ENCODE measurements at regions not wholly inside any gene's neighbourhood (a gene's known extent, or its start where the extent isn't known, plus 50 kb on each side); places are given as distances from the start of the nearest gene placed in this dataset.

DNA sequence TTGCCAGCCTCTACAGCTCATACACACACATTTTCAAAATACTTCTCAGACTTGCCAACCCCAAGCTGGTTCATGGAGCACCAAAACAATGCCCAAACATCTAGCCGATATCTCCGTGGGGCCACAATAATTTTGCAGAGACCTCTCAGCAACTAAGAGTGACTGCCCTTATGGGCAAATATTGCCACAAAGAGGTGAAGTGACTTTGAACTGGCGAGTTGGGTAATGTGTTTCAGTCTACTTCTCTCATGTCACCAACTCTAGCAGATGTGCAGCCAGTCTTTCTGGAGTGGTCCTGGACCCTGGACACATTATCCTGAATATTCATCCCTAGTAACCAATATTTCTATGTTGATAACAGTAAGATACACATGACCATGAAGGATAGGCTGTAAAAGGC is 290.3 kb downstream of the EMP1 start:
- no peak for DNase-seq

- no peak for DNase-seq
Measured at GRCh38 chr12:13478650-13479181, 282.2 kb downstream of the EMP1 start.

DNA sequence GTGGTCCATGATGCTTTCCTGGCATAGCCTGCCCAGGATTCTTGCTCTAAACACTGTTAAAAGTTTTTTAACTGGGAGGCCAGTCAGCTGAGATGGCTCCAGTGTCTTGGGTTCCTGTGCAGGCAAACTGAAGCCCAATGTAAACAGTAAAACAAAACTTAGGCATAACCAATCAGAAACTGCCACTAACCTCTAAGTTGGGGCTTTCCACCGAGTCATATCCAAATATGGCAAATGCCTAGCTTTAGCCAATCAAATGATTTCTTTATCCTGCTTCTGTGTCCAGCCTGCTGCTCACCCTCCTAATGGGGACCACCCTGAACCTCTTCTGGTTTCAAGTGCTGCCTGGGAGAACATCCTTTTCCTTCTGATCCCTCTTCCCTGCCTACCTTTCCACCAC is 277.9 kb downstream of the EMP1 start:
- no peak for DNase-seq

GRCh38 chr12:13472690-13473089 is 276.2 kb downstream of the EMP1 start:
- DNase-seq, result no peak

- no peak for DNase-seq
Measured at GRCh38 chr12:13471471-13471870, 274.9 kb downstream of the EMP1 start.

DNA sequence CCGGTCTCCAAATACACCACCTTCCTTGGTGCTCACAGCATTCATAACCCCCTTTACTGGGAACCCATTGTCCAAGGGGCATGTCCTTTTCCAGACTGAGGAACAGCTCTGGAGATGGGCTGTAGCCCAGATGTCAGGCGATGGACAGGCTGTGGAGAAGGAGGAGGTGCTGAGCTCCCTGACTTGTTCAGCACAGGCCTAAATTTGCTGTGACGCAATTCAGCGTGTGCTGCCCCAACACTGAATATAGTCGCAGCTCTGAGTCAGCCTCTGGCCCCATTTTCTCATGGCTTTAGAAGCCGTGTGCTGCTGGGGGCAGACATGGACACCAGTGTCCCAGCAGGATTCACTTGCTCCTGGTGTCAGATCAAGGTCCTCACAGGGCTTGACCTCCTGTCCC is 269.1 kb downstream of the EMP1 start:
- DNase-seq, result no peak

GRCh38 chr12:13463189-13463588 is 266.7 kb downstream of the EMP1 start:
- DNase-seq, result no peak

DNA sequence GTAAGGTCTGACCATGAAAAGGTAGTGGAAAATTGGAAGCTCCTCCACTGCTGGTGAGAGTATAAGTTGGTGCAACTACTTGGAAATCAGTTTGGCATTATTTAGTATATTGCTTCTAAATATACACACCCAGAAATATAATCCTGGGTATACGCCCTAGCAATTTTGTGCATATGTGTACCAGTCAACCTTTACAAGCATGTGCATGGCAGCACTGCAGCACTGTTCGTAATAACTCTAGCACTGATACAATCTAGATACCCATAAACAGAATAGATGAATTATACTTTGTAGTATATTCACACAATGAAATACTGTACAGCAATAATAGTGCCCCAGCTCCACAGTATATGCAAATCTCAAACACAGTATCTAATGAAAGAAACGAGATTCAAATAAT is 265.9 kb downstream of the EMP1 start:
- DNase-seq, result no peak

DNA sequence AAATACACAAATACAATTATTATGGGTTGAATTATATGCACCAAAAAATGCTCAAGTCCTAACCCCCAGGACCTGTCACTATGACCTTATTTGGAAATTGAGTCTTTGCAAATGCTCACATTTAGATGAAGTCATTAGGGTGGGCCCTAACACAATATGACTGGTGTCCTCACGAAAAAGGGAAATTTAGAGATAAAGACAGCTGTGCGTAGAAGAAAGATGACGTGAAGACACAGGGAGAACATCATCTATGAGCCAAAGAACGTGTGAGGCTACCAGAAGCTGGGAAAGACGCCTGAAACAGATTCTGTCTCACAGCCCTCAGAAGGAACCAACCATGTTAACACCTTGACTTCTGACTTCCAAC is 259.2 kb downstream of the EMP1 start:
- DNase-seq, result no peak

DNA sequence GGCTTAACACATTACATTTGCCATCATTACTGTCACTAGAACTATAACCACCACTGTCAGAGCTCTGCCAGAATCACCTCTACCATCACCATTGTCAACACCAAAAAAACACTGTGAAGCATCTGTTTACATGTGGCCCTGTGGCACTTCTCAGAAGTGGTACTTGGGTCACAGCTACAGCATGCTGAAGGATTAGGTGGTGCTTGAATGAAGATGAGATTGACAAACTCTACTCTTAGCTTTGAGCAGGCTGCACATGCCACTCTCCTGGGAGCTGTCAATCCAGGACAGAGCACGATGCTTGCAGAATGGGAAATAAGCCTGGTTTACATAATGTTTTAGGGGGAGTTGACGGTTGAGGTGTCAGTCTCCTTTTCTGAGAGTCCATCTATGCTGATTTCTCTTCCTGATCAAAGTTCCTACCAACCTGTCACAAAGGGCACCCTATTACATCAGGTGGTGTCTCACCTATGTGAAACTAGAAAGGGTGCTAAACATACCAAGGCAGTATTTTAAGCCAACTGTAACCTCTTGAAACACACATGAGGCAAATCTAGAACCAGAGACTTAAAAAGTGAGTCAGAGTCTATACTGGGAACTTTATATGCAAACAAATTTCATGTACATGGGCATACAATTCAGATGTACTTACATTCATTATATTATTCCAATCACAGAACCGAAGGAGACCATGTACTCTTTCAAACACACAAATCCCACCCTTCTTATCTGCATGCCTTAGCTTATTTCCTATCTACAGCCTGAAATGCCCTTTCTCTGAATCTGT is 258.7 kb downstream of the EMP1 start:
- no peak for DNase-seq

GRCh38 chr12:13452955-13453570 is 256.5 kb downstream of the EMP1 start:
- DNase-seq, result no peak

- no peak for DNase-seq
Measured at GRCh38 chr12:13451776-13452175, 255.2 kb downstream of the EMP1 start.

- no peak for DNase-seq
Measured at GRCh38 chr12:13450231-13451080, 253.9 kb downstream of the EMP1 start.

GRCh38 chr12:13444076-13444475 is 247.6 kb downstream of the EMP1 start:
- no peak for DNase-seq

DNA sequence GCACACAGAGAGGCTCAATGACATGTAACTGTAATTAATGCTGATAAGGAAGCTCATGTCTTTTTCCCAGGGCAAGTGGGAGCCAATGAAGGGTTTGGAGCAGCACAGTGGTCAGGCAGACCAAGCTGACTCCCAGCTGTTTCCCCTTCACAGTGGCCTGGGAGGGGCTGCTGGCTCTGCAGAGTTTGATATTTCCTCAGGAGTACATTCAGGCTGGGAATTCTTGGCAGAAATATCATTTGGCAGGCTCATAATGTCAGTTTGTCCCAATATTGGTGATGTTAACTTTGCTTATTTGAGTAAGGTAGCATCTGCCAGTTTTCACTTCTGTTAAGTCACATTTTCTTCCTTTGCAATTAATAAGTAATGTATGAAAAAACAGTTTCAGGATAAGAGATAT is 247.0 kb downstream of the EMP1 start:
- no peak for DNase-seq

DNA sequence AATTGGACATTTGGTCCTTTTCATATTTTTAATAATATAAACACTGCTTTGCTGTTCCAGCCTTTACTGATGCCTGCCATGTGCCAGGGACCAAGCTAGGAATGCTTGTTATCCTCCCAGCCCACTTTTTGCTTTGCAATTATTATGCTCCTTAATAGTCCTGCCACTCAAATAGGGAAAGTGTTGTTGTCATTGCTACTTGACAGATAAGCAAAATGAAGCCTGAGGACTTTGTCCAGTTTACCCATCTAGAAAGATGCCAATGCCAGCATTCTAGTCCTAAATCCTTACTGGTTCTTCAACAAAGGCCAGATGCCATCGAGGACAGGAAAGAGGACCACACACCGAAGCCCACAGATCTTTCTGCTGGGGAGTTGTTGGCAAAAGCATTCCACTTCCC is 246.5 kb downstream of the EMP1 start:
- DNase-seq, result no peak

- no peak for DNase-seq
Measured at GRCh38 chr12:13442457-13442856, 245.9 kb downstream of the EMP1 start.

DNA sequence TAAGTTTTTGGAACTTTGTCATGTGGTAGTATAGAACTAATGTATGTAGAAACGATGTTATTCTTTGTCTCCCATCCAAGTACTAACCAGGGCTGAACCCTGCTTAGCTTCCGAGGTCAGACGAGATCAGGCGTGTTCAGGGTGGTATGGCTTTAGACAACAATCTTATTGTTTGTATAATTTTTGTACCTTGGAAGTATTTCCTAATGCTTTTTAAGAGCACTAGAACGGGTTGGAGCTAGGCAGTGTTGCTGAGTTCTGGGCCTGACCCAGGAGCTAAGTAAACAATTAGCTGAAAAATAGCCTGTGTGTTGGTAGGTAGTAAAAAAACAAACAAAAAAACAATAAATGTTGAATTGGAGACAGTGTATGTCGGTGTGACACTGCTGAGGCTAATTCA is 244.3 kb downstream of the EMP1 start:
- no peak for DNase-seq

- no peak for DNase-seq
Measured at GRCh38 chr12:13437541-13437940, 241.0 kb downstream of the EMP1 start.

GRCh38 chr12:13436696-13437391 is 240.3 kb downstream of the EMP1 start:
- DNase-seq, result no peak

- DNase-seq, result no peak
Measured at GRCh38 chr12:13436182-13436581, 239.7 kb downstream of the EMP1 start.

GRCh38 chr12:13435235-13435933 is 238.9 kb downstream of the EMP1 start:
- no peak for DNase-seq

All from central memory CD4-positive, alpha-beta T cell (primary cell).